ENCODE measurements at regions not wholly inside any gene's neighbourhood (a gene's known extent, or its start where the extent isn't known, plus 50 kb on each side); places are given as distances from the start of the nearest gene placed in this dataset.

- peaks cover 64% of the 10 kb centered on the region for H3K27me3 Mint-ChIP-seq (ENCODE audit: low read depth)
- H3K27ac Mint-ChIP-seq = no peak overlapping the region
- no peaks in the 10 kb centered on the region for H3K36me3 Mint-ChIP-seq (ENCODE audit: low read depth)
- no peaks in the 10 kb centered on the region for H3K4me1 Mint-ChIP-seq (ENCODE audit: low read depth)
- peaks cover 3% of the 10 kb centered on the region for H3K9me3 Mint-ChIP-seq
- no peak overlapping the region for H3K4me3 Mint-ChIP-seq
Observed at GRCh38 chr2:240278661-240279060, 138.2 kb upstream of the OTOS start.

DNA sequence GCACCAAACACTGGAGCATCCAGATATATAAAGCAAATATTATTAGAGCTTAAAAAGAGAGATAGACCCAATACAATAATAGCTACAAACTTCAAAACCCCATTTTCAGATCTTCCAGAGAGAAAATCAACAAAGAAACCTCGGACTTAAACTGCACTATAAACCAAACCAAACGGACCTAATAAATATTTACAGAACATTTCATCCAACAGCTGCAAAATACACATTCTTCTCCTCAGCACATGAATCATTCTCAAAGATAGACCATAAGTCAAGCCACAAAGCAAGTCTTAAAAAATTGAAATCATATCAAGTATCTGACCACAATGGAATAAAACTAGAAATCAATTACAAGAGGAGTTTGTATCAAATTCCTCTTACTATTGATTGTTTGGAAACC, 140.2 kb upstream of the OTOS start:
- peaks cover 52% of the 10 kb centered on the region for H3K27me3 Mint-ChIP-seq (ENCODE audit: low read depth)
- H3K36me3 Mint-ChIP-seq (ENCODE audit: low read depth) = no peaks in the 10 kb centered on the region
- H3K4me1 Mint-ChIP-seq (ENCODE audit: low read depth) = no peaks in the 10 kb centered on the region
- H3K27ac Mint-ChIP-seq = no peak overlapping the region
- H3K9me3 Mint-ChIP-seq = peaks cover 3% of the 10 kb centered on the region
- H3K4me3 Mint-ChIP-seq = no peak overlapping the region

DNA sequence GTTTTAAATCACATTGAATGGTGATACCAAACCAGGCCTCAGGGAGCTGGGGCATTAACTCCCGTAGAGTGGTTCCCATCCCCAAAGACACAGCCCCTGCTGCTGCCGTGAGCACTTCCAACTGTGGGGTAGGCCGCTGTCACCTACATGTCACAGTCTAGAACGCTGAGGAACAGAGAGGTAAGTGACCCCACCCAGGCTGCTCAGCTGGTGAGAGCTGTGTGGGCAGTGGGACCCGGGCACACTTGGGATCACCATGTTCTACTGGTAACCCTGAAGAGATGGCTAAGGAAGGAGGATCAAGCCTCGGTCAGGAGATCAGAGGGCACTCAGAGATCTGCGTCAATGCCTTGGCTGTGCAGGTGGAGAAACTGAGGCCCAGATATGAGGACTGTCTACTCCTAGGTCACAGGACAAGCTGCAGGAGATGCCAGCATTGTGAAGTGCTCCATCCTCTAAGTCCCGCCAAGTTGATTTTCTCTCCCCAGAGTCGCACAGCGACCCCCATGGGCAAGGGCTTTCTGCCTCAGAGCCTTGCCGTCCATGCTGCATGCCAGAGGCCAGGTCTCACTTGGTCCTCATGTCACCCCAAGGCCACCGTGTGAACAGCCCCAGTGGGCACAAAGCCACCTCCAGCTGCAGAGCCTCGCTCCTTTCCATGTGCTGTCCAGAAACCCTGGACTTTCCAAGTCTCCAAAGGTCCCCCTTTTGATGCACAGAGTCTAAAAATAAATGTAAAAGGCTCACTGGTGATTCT, 144.2 kb upstream of the OTOS start:
- no peaks in the 10 kb centered on the region for H3K4me1 Mint-ChIP-seq (ENCODE audit: low read depth)
- H3K36me3 Mint-ChIP-seq (ENCODE audit: low read depth) = no peaks in the 10 kb centered on the region
- no peak overlapping the region for H3K4me3 Mint-ChIP-seq
- no peak overlapping the region for H3K27ac Mint-ChIP-seq
- peaks cover 36% of the 10 kb centered on the region for H3K27me3 Mint-ChIP-seq (ENCODE audit: low read depth)
- H3K9me3 Mint-ChIP-seq = peaks cover 3% of the 10 kb centered on the region

DNA sequence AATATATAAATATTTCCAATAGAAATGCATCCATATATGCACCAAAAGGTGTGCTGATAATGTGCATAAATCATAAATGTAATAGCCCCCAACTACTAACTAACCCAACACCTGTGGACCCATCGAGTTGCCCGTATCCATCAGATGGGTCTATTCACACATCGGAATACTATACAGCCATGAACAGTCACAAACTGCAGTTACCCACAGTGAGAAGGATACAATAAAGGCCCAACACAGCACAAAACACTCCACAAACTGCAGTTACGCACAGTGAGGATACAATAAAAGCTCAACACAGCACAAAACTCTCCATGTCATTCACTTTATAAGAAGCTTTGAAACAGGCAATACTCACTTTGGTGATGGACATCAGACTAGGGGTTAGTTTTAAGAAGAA, 145.3 kb upstream of the OTOS start:
- Mint-ChIP-seq H3K4me1 (ENCODE audit: low read depth) (no peaks in the 10 kb centered on the region), H3K27me3 (ENCODE audit: low read depth) (peaks cover 26% of the 10 kb centered on the region), H3K4me3 (no peak overlapping the region), H3K27ac (no peak overlapping the region), H3K36me3 (ENCODE audit: low read depth) (no peaks in the 10 kb centered on the region), H3K9me3 (peaks cover 3% of the 10 kb centered on the region)

GRCh38 chr2:240286596-240286995, 146.1 kb upstream of the OTOS start:
- Mint-ChIP-seq H3K4me3 (no peak overlapping the region), H3K9me3 (peaks cover 3% of the 10 kb centered on the region), H3K36me3 (ENCODE audit: low read depth) (no peaks in the 10 kb centered on the region), H3K4me1 (ENCODE audit: low read depth) (no peaks in the 10 kb centered on the region), H3K27ac (no peak overlapping the region), H3K27me3 (ENCODE audit: low read depth) (peaks cover 18% of the 10 kb centered on the region)

GRCh38 chr2:240287011-240287410, 146.6 kb upstream of the OTOS start:
- H3K4me1 Mint-ChIP-seq (ENCODE audit: low read depth) = no peaks in the 10 kb centered on the region
- H3K27me3 Mint-ChIP-seq (ENCODE audit: low read depth) = peaks cover 14% of the 10 kb centered on the region
- no peak overlapping the region for H3K4me3 Mint-ChIP-seq
- H3K27ac Mint-ChIP-seq = no peak overlapping the region
- H3K36me3 Mint-ChIP-seq (ENCODE audit: low read depth) = no peaks in the 10 kb centered on the region
- peaks cover 3% of the 10 kb centered on the region for H3K9me3 Mint-ChIP-seq

DNA sequence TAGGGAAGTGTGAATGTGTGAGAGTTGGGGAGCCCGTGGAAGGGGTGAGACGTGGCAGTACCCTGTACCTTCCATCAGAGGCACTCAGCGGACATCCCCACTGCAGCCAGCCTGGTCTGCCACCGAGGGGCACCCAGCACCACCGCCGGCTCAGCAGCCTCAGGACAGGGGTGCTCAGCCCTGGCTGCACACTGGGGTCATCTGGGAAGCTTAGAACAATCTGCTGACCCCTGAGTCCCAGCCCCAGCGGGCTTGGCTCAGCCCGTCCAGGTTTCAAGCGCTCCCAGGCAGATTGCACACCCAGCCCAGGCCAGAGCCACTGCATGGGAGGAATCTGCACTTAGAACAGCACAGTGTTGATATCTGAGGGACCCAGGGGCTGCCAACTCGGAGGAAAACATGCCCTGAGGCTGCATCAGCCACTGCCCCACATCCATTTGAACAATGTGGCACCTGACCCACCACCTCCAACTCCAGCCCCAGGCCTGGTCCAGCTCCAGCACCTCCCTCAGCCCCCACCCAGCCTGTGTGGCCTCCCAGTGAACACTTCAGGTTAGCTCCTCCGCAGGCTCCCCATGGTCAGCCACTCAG, 147.1 kb upstream of the OTOS start:
- Mint-ChIP-seq H3K27ac (no peak overlapping the region), H3K27me3 (ENCODE audit: low read depth) (peaks cover 10% of the 10 kb centered on the region), H3K4me1 (ENCODE audit: low read depth) (no peaks in the 10 kb centered on the region), H3K4me3 (no peak overlapping the region), H3K9me3 (peaks cover 3% of the 10 kb centered on the region), H3K36me3 (ENCODE audit: low read depth) (no peaks in the 10 kb centered on the region)

DNA sequence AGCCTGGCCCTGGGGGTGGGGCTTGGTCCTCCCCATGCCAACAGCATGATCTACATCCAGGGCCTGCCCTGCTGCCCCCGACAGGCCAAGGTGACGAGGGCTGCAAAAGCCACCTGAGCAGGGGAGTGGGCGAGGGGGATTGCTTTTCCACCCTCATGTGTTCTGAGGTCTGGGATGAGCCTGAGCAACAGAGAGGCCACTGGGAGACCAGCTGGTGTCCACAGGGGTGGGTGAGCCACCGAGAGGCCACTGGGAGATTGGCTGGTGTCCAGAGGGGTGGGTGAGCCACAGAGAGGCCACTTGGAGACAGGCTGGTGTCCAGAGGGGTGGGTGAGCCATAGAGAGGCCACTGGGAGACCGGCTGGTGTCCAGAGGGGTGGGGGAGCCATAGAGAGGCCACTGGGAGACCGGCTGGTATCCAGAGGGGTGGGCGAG, 147.4 kb upstream of the GPC1 start:
- H3K27me3 Mint-ChIP-seq (ENCODE audit: low read depth) = peaks cover 7% of the 10 kb centered on the region
- no peak overlapping the region for H3K27ac Mint-ChIP-seq
- no peaks in the 10 kb centered on the region for H3K36me3 Mint-ChIP-seq (ENCODE audit: low read depth)
- peaks cover under 1% of the 10 kb centered on the region for H3K9me3 Mint-ChIP-seq
- H3K4me1 Mint-ChIP-seq (ENCODE audit: low read depth) = no peaks in the 10 kb centered on the region
- no peak overlapping the region for H3K4me3 Mint-ChIP-seq

DNA sequence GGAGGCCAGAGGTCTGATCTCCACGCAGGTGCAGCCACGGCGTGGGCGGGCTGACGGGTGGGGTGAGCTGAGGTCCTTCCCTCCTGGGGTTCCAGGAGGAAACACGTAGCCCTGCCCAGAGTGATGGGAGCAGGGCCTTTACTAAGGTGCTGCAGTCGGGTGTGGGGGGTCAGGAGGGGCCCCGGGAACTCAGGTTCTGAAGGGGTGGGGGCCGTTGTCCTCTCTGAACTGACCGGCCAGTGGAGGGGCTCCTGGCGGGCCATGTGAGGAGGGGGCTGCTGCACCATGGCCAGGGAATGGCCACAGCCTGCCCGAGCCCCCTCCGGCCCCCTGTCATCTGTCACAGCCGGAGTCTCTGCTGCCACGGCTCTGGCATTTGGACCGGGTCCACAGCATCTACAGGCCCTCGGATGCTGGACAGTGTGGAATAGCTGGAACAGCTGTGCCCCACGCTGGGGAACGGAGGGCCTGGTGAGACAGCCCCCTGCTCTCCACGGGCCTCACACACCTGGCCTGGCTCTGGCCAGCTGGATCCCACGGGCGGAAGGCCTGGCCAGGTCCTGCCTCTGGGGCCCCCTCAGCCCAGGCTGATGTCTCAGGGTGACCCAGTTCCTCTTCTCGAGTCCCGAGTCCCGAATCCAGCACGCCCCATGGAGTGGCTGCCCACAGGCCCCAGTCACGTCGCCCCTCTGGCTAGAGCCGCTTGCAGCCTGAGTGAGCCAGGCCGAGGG, 145.6 kb upstream of the GPC1 start:
- Mint-ChIP-seq H3K4me1 (ENCODE audit: low read depth) (no peaks in the 10 kb centered on the region), H3K36me3 (ENCODE audit: low read depth) (no peaks in the 10 kb centered on the region), H3K9me3 (no peaks in the 10 kb centered on the region), H3K27me3 (ENCODE audit: low read depth) (no peaks in the 10 kb centered on the region), H3K4me3 (no peak overlapping the region), H3K27ac (no peak overlapping the region)

- no peak overlapping the region for H3K4me3 Mint-ChIP-seq
- no peak overlapping the region for H3K27ac Mint-ChIP-seq
- no peaks in the 10 kb centered on the region for H3K9me3 Mint-ChIP-seq
- H3K27me3 Mint-ChIP-seq (ENCODE audit: low read depth) = no peaks in the 10 kb centered on the region
- no peaks in the 10 kb centered on the region for H3K4me1 Mint-ChIP-seq (ENCODE audit: low read depth)
- no peaks in the 10 kb centered on the region for H3K36me3 Mint-ChIP-seq (ENCODE audit: low read depth)
Observed at GRCh38 chr2:240290432-240291336, 144.8 kb upstream of the GPC1 start.

GRCh38 chr2:240291337-240292034, 144.0 kb upstream of the GPC1 start:
- no peaks in the 10 kb centered on the region for H3K36me3 Mint-ChIP-seq (ENCODE audit: low read depth)
- H3K27ac Mint-ChIP-seq = no peak overlapping the region
- no peaks in the 10 kb centered on the region for H3K4me1 Mint-ChIP-seq (ENCODE audit: low read depth)
- H3K9me3 Mint-ChIP-seq = no peaks in the 10 kb centered on the region
- no peak overlapping the region for H3K4me3 Mint-ChIP-seq
- no peaks in the 10 kb centered on the region for H3K27me3 Mint-ChIP-seq (ENCODE audit: low read depth)

GRCh38 chr2:240292035-240292574, 143.4 kb upstream of the GPC1 start:
- no peak overlapping the region for H3K27ac Mint-ChIP-seq
- no peak overlapping the region for H3K4me3 Mint-ChIP-seq
- no peaks in the 10 kb centered on the region for H3K4me1 Mint-ChIP-seq (ENCODE audit: low read depth)
- H3K9me3 Mint-ChIP-seq = no peaks in the 10 kb centered on the region
- no peaks in the 10 kb centered on the region for H3K27me3 Mint-ChIP-seq (ENCODE audit: low read depth)
- H3K36me3 Mint-ChIP-seq (ENCODE audit: low read depth) = no peaks in the 10 kb centered on the region

DNA sequence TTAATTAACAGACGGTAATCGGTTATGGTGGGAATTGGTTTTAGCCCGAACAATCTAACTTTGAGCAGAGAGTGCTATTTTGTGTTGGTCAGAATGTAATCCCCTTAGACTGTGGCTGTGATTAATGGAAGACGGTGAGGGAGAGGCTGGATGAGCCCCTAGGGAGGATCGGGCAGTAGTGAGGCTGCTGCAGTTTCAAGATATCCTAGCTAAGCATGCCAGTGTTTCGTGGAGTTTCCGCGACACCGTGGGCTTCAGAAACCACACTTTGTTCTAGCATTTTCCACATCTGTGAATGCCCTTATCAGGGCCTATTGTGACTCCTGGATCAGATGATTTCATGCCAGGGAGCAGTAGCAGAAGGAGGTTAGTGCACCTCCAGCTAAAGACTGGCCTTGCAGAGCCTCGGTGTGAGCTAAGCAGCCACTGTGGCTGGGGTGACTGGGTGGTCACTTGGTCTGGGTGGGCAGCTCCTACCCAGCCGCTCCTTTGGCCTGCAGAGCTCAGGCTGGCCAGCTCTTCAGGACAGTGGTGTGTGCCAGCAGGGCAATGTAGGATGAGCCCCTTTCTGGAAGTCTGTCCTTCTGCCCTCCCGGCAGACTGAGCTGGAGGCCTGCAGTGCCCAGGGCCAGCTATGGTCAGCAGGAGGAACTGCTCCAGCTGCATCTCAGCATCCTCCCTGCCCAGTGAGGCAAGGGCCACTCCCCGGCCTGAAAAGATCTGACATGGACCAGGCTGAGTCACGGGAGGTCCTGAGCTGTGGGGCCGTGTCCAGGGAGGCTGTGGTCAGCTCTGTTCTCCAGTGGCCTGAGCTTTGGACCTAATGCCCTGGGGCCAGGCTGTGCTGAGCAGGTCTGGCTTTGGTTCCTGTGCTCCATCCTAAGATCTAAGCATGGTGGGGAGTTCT, 142.6 kb upstream of the GPC1 start:
- H3K4me3 Mint-ChIP-seq = no peak overlapping the region
- no peak overlapping the region for H3K27ac Mint-ChIP-seq
- no peaks in the 10 kb centered on the region for H3K4me1 Mint-ChIP-seq (ENCODE audit: low read depth)
- no peaks in the 10 kb centered on the region for H3K27me3 Mint-ChIP-seq (ENCODE audit: low read depth)
- H3K9me3 Mint-ChIP-seq = no peaks in the 10 kb centered on the region
- H3K36me3 Mint-ChIP-seq (ENCODE audit: low read depth) = no peaks in the 10 kb centered on the region

Data from T-helper 1 cell treated with Interleukin-12 subunit alpha and Interleukin-12 subunit beta and Interleukin-4 antibody, amounts not matched to agents 30 μg/mL and 1 μg/mL, for 36 hours (primary cell).